ENCODE measurements at regions not wholly inside any gene's neighbourhood (a gene's known extent, or its start where the extent isn't known, plus 50 kb on each side); places are given as distances from the start of the nearest gene placed in this dataset.

- no peak for TF ChIP-seq POLR2A (IDR thresholded peaks at IDR 0.05)
- no peak for TF ChIP-seq CTCF (IDR thresholded peaks at IDR 0.05)
Observed at GRCh38 chr6:113142671-113143174, 714.4 kb upstream of the MARCKS start.
